ENCODE measurements at regions not wholly inside any gene's neighbourhood (a gene's known extent, or its start where the extent isn't known, plus 50 kb on each side); places are given as distances from the start of the nearest gene placed in this dataset.

GRCh38 chr17:12554251-12554650 lies 111.4 kb upstream of the MYOCD start:
- TF ChIP-seq CTCF (IDR thresholded peaks at IDR 0.05) (no peak), POLR2AphosphoS5 (IDR thresholded peaks at IDR 0.05) (no peak)

All from prostate gland (tissue), 2 donors.